ENCODE measurements at regions not wholly inside any gene's neighbourhood (a gene's known extent, or its start where the extent isn't known, plus 50 kb on each side); places are given as distances from the start of the nearest gene placed in this dataset.

- no peak overlapping the region for H3K27ac ChIP-seq
- no peak overlapping the region for H3K4me3 ChIP-seq (ENCODE audit: low read depth, low read length)
- H3K9me3 ChIP-seq (ENCODE audit: severe bottlenecking), result no peaks in the 10 kb centered on the region
- H3K27me3 ChIP-seq (ENCODE audit: insufficient read depth, low read depth, severe bottlenecking), result no peaks in the 10 kb centered on the region
- no peak for TF ChIP-seq CTCF (IDR thresholded peaks at IDR 0.05; ENCODE audit: low read depth, low read length)
- no peak for DNase-seq
- H3K36me3 ChIP-seq, result no peaks in the 10 kb centered on the region
Measured at GRCh38 chr7:96408881-96409280, 87.0 kb upstream of the SLC25A13 start.

- H3K4me3 ChIP-seq (ENCODE audit: low read depth, low read length), result no peak overlapping the region
- TF ChIP-seq CTCF (IDR thresholded peaks at IDR 0.05; ENCODE audit: low read depth, low read length), result no peak
- no peaks in the 10 kb centered on the region for H3K36me3 ChIP-seq
- H3K27ac ChIP-seq, result no peak overlapping the region
- H3K9me3 ChIP-seq (ENCODE audit: severe bottlenecking), result no peaks in the 10 kb centered on the region
- no peak for DNase-seq
- H3K27me3 ChIP-seq (ENCODE audit: insufficient read depth, low read depth, severe bottlenecking), result no peaks in the 10 kb centered on the region
Measured at GRCh38 chr7:96407427-96407826, 85.5 kb upstream of the SLC25A13 start.

GRCh38 chr7:96402913-96403312, 81.0 kb upstream of the SLC25A13 start:
- Histone ChIP-seq H3K36me3 (no peaks in the 10 kb centered on the region), H3K4me3 (ENCODE audit: low read depth, low read length) (no peak overlapping the region), H3K9me3 (ENCODE audit: severe bottlenecking) (no peaks in the 10 kb centered on the region), H3K27me3 (ENCODE audit: insufficient read depth, low read depth, severe bottlenecking) (no peaks in the 10 kb centered on the region), H3K27ac (no peak overlapping the region)
- DNase-seq, result no peak
- no peak for TF ChIP-seq CTCF (IDR thresholded peaks at IDR 0.05; ENCODE audit: low read depth, low read length)

GRCh38 chr7:96401200-96401599, 79.3 kb upstream of the SLC25A13 start:
- Histone ChIP-seq H3K4me3 (ENCODE audit: low read depth, low read length) (no peak overlapping the region), H3K9me3 (ENCODE audit: severe bottlenecking) (no peaks in the 10 kb centered on the region), H3K27me3 (ENCODE audit: insufficient read depth, low read depth, severe bottlenecking) (no peaks in the 10 kb centered on the region), H3K27ac (no peak overlapping the region), H3K36me3 (no peaks in the 10 kb centered on the region)
- TF ChIP-seq CTCF (IDR thresholded peaks at IDR 0.05; ENCODE audit: low read depth, low read length), result no peak
- DNase-seq, result no peak

DNA sequence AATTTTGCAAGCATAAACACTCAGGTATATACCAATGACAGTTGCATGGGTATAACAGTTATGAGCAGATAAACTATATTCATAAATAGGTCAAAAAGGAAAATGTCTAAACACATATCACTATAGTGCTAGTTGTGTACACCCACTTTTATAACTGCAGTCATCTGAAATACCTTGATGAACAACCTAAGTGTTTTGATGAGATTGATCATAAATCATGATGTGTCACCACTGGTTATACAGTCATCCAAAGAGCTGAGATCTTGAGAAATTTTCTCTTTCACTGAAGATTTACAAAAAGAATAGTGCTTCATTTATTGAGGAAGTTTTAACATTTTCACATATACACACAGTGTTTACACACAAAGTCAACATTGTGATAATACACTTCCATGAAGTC, 78.6 kb upstream of the SLC25A13 start:
- no peaks in the 10 kb centered on the region for H3K9me3 ChIP-seq (ENCODE audit: severe bottlenecking)
- TF ChIP-seq CTCF (IDR thresholded peaks at IDR 0.05; ENCODE audit: low read depth, low read length), result no peak
- H3K27me3 ChIP-seq (ENCODE audit: insufficient read depth, low read depth, severe bottlenecking), result no peaks in the 10 kb centered on the region
- H3K4me3 ChIP-seq (ENCODE audit: low read depth, low read length), result no peak overlapping the region
- H3K36me3 ChIP-seq, result no peaks in the 10 kb centered on the region
- no peak overlapping the region for H3K27ac ChIP-seq
- no peak for DNase-seq

GRCh38 chr7:96400001-96400400, 78.1 kb upstream of the SLC25A13 start:
- no peak for DNase-seq
- Histone ChIP-seq H3K27ac (no peak overlapping the region), H3K4me3 (ENCODE audit: low read depth, low read length) (no peak overlapping the region), H3K9me3 (ENCODE audit: severe bottlenecking) (no peaks in the 10 kb centered on the region), H3K36me3 (no peaks in the 10 kb centered on the region), H3K27me3 (ENCODE audit: insufficient read depth, low read depth, severe bottlenecking) (no peaks in the 10 kb centered on the region)
- no peak for TF ChIP-seq CTCF (IDR thresholded peaks at IDR 0.05; ENCODE audit: low read depth, low read length)

All from WERI-Rb-1 (cell line).